ENCODE measurements at regions not wholly inside any gene's neighbourhood (a gene's known extent, or its start where the extent isn't known, plus 50 kb on each side); places are given as distances from the start of the nearest gene placed in this dataset.
"Not testable (repeated sequence)": the region's sequence is repeated elsewhere in the genome, so short reads cannot be mapped to it uniquely, and the experiment has no call there.

- DNase-seq (ENCODE audit: low read depth): peak; percentile 5
Measured at GRCh38 chr18:1848716-1849115, 722.6 kb downstream of the METTL4 start.

GRCh38 chr18:1849386-1849785, 721.9 kb downstream of the METTL4 start:
- no peak for DNase-seq (ENCODE audit: low read depth)

DNA sequence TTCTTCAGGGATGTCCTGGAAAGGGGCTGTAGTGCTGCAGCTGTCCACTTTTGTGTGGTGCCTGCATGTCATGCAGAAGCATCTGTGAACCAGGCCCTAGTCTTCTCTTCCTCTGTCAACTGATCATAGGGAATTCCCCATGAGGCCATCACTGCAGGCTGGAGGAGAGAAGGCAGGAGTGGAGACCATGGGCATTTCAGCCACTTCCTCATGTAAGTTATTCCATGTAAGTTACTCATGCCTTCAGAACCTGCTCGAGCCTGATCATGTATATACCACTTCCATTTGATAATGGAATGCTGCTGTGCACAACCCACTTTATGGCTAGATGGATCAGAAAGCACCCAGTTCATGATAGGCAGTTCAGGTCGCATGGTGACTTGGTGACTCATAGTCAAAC, 714.0 kb downstream of the METTL4 start:
- not testable (repeated sequence) for DNase-seq (ENCODE audit: low read depth)

- DNase-seq (ENCODE audit: low read depth): no peak
Measured at GRCh38 chr18:1861473-1861872, 709.8 kb downstream of the METTL4 start.

- DNase-seq (ENCODE audit: low read depth): no peak
Measured at GRCh38 chr18:1865869-1866268, 705.4 kb downstream of the METTL4 start.

DNA sequence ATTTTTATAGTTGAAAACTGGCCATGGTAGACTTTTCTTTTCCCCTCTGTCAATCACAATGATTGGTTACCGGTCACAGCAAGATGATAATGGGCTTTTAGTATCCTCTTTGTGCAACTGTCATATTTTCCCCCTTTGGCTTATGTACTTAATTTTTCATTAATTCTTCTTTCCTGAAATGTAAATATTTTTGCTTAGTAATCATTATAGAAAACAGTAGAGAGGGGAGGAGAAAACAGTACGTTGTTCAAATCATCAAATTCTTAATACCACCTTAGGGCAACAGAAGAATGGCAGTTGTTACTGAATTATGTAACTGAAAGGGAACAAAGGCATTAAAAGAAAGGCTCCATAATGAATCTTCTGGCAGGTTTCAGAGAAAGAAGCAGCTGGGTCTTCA, 699.0 kb downstream of the METTL4 start:
- no peak for DNase-seq (ENCODE audit: low read depth)

GRCh38 chr18:1875219-1875618, 696.1 kb downstream of the METTL4 start:
- DNase-seq (ENCODE audit: low read depth): no peak

- no peak for DNase-seq (ENCODE audit: low read depth)
Measured at GRCh38 chr18:1884623-1885022, 686.7 kb downstream of the METTL4 start.

DNA sequence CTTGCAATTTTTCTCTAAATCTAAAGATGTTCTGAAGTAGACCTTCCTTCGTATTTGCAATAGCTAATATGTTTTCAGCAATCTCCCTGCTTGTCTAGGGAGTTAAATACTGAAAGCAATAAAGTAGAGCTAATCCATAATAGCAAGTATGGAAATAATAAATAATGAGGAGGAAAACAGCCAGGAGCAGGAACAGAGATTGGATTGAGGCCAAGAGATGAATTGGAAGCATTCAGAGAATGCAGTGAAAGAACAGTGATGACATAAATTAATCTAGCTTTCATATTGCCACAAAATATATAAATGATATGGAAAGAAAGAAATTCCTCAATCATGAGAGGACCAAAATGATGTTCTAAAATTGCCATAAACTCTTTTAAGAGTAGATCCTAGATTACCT, 679.7 kb downstream of the METTL4 start:
- DNase-seq (ENCODE audit: low read depth): no peak

DNA sequence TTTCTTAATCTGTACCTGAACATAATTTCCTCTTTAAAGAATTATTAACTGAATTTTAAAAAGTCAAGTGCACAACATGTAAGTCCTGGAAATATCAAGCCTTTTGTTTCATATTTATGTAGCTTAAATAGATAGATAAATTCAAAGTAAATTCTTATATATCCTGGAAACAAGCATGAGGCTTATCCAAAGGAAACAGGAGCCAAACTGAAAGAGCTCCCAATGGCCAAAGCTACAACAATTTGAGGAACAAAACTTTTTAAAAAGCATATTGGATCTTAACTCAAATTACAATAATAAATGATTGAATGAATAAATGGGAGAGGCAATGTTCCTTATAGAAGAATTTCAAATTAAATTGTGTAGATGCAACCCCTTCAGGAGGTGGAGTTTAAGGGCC, 679.1 kb downstream of the METTL4 start:
- no peak for DNase-seq (ENCODE audit: low read depth)

DNA sequence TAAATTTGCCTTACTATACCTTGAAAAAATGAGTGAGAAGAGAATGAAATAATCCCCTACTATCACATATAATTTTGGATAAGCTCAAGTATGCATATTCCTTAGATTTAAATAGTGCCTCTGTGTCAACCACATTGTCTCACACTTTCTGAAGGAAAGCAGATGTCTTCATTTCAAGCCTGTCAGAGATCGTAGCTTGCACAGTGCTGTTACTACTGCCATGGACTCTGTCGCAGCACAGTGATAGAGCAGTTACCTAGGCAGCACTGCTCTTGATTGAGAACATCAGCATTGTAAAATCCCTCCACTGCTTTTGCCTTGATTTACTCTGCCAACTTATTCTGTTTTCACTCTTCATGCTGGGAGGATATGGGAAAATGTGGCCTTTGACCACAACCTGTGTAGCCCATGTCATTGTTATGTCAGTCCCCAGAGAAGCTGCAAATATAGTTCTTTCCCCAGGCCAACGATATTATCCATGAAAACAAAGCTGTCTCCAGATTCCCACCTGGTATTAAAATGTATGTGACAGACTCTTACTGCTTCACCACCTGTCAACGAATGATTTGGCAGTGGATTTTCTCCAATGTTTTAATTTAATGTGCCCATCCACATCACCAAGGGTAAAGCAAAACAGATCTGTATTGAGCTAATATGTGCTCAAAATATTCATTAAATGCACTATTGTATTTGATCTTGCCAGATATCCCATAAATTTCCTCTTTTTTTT, 675.7 kb downstream of the METTL4 start:
- no peak for DNase-seq (ENCODE audit: low read depth)

- DNase-seq (ENCODE audit: low read depth): no peak
Measured at GRCh38 chr18:1906421-1906820, 664.9 kb downstream of the METTL4 start.

DNA sequence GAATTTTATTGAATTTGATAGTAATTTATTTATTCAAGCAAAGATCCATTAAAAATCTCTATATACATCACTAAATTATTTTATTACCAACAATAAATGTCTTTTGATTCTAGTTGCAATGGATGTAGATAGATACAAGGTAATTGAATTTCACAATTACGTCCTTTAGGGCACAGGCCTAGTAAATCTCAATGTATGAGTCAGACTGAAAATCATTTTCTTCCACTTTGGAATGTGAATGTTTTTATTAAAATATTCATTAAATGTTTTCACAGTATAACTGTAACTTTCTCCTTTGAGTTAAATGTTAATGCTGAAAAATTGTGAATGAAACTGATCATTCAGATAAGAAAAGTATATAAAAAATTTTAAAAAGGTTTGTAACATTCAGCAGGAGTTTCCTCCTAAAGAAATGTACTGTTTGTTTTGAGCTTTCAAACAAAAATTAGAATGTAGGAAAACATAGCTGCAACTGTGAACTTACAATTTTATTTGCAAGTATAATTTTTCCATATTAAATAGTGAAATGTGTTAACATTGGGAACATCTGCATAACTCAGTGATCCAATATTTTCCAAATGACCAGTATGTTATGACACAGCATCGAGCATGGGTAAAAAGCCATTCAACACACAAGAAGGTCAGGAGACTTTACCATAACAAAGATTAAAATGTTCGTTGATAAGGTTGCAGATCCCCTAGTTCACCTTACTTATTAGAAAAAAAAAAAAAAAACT, 663.7 kb downstream of the METTL4 start:
- DNase-seq (ENCODE audit: low read depth): no peak

- DNase-seq (ENCODE audit: low read depth): no peak
Measured at GRCh38 chr18:1914489-1914888, 656.8 kb downstream of the METTL4 start.

DNA sequence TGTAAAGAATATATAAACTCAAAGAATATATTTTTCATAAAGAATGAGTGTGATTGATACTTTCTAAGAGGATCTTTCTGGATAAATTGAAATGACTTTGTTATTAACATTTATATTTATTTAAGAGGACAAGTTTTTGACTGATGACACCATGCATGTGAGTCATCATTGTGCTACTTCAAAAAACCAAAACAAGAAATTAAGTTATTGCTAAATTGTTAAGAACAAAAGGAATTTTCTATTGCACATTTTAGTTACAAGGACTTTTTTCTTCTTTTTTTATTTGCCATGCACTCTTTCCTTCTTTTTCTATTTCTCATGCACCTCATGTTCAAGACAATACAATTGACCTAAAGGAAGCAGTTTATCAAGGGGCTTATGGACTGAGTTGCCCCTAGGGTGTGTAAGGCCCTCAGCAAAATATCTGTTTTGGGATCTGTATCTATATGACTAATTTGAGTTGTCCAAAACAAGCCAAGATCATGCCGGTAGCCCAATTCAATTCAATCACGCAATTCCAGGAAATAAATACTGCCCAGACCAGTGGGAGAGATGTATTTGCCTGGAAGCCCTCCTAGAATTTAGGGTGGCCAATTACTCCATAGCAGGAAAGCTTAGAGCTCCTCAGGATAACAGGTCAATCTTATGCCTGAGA, 654.3 kb downstream of the METTL4 start:
- peak; percentile 4 for DNase-seq (ENCODE audit: low read depth)

GRCh38 chr18:1917569-1917968, 653.7 kb downstream of the METTL4 start:
- DNase-seq (ENCODE audit: low read depth): no peak

- DNase-seq (ENCODE audit: low read depth): no peak
Measured at GRCh38 chr18:1922066-1922465, 649.2 kb downstream of the METTL4 start.

- no peak for DNase-seq (ENCODE audit: low read depth)
Measured at GRCh38 chr18:1928711-1929110, 642.6 kb downstream of the METTL4 start.

DNA sequence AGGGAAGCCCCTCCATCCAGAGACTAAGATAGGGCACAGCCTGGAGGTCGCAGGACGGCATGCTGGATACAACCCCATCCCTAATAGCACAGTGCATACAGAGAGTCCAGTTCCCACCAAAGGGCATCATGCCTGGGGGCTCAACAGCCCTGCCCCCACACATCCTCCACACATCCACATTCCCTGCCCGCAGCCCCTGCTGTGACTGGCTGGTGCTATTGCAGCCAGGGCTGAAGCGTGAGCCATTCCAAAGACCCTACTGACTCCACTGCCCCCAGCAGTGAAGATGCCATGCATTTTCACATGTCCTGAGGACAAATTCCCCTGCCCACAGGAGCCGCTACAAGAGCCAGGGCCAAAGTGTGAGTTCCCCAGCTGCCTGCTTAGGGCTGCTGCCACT, 641.6 kb downstream of the METTL4 start:
- DNase-seq (ENCODE audit: low read depth): no peak

- DNase-seq (ENCODE audit: low read depth): no peak
Measured at GRCh38 chr18:1930291-1931270, 640.7 kb downstream of the METTL4 start.

- DNase-seq (ENCODE audit: low read depth): no peak
Measured at GRCh38 chr18:1952486-1952885, 618.8 kb downstream of the METTL4 start.

All from non-pigmented ciliary epithelial cell (primary cell).